ENCODE measurements at regions not wholly inside any gene's neighbourhood (a gene's known extent, or its start where the extent isn't known, plus 50 kb on each side); places are given as distances from the start of the nearest gene placed in this dataset.
A peak's percentile ranks its signal among the peaks of the same experiment; 100 is the strongest.

DNA sequence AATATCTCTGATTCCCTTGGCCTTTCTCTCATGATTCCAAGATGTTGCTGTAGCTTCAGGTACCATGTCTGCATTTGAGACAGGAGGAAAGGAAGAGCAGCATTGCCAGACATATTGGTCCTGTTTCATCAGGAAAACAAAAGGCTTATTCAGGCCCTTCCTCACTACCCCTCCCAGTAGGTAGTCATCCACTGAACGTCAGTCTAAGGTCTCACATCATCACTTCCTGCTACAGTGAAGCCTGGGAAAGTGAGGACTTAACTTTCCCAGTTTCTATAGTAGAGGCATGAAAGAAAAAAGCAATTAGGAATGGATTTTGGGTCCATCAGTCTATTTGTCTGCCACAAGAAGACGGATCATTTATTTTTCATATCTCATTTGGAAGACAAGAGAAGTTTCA lies 85.7 kb upstream of the SOX4 start:
- Histone ChIP-seq H3K36me3 (ENCODE audit: control insufficient read depth, insufficient read depth, low read length) (no peaks in the 10 kb centered on the region), H3K4me3 (ENCODE audit: low read length) (no peak overlapping the region), H3K27me3 (ENCODE audit: control insufficient read depth, insufficient read depth, low read length) (no peaks in the 10 kb centered on the region), H3K4me1 (ENCODE audit: control insufficient read depth, insufficient read depth, low read length) (no peaks in the 10 kb centered on the region), H3K9me3 (ENCODE audit: control insufficient read depth, insufficient read depth, low read length) (no peaks in the 10 kb centered on the region), H3K27ac (ENCODE audit: low read length) (no peak overlapping the region)
- no CpG with 5 or more reads among the region's 2 CpGs for WGBS (ENCODE audit: insufficient coverage, insufficient read length)
- no peak for DNase-seq (ENCODE audit: low read depth, low spot score)

DNA sequence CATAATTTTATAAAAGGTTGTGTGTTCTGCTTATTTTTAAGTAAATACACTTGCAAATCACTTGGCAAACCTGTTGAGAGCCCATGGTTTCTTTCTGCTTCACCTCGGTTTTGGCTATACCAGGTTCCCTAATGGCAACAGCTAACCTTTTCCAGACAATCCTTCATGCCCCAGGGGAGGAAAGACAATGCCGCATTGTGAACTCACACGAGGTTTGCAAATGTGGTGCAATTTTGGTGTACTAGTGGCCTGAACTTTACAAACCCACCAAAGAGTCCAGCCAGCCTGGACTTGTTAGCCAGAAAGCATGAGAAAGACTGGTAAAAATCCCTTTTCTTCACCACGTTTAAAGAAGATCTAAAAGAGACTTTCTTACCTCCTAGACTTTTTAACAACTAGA lies 84.8 kb upstream of the SOX4 start:
- no peaks in the 10 kb centered on the region for H3K9me3 ChIP-seq (ENCODE audit: control insufficient read depth, insufficient read depth, low read length)
- H3K27ac ChIP-seq (ENCODE audit: low read length), result no peak overlapping the region
- H3K4me1 ChIP-seq (ENCODE audit: control insufficient read depth, insufficient read depth, low read length), result no peaks in the 10 kb centered on the region
- WGBS (ENCODE audit: insufficient coverage, insufficient read length), result no CpG with 5 or more reads among the region's 4 CpGs
- H3K4me3 ChIP-seq (ENCODE audit: low read length), result no peak overlapping the region
- H3K27me3 ChIP-seq (ENCODE audit: control insufficient read depth, insufficient read depth, low read length), result no peaks in the 10 kb centered on the region
- H3K36me3 ChIP-seq (ENCODE audit: control insufficient read depth, insufficient read depth, low read length), result no peaks in the 10 kb centered on the region
- DNase-seq (ENCODE audit: low read depth, low spot score), result no peak

- Histone ChIP-seq H3K4me3 (ENCODE audit: low read length) (no peak overlapping the region), H3K9me3 (ENCODE audit: control insufficient read depth, insufficient read depth, low read length) (no peaks in the 10 kb centered on the region), H3K27me3 (ENCODE audit: control insufficient read depth, insufficient read depth, low read length) (no peaks in the 10 kb centered on the region), H3K4me1 (ENCODE audit: control insufficient read depth, insufficient read depth, low read length) (no peaks in the 10 kb centered on the region), H3K36me3 (ENCODE audit: control insufficient read depth, insufficient read depth, low read length) (no peaks in the 10 kb centered on the region), H3K27ac (ENCODE audit: low read length) (no peak overlapping the region)
- no peak for DNase-seq (ENCODE audit: low read depth, low spot score)
- no CpG with 5 or more reads among the region's 6 CpGs for WGBS (ENCODE audit: insufficient coverage, insufficient read length)
These were observed 81.5 kb upstream of the SOX4 start for GRCh38 chr6:21511891-21512550.

- no peaks in the 10 kb centered on the region for H3K27me3 ChIP-seq (ENCODE audit: control insufficient read depth, insufficient read depth, low read length)
- H3K36me3 ChIP-seq (ENCODE audit: control insufficient read depth, insufficient read depth, low read length), result no peaks in the 10 kb centered on the region
- H3K9me3 ChIP-seq (ENCODE audit: control insufficient read depth, insufficient read depth, low read length), result no peaks in the 10 kb centered on the region
- WGBS (ENCODE audit: insufficient coverage, insufficient read length), result no CpG with 5 or more reads among the region's 4 CpGs
- H3K4me1 ChIP-seq (ENCODE audit: control insufficient read depth, insufficient read depth, low read length), result no peaks in the 10 kb centered on the region
- H3K4me3 ChIP-seq (ENCODE audit: low read length), result no peak overlapping the region
- no peak for DNase-seq (ENCODE audit: low read depth, low spot score)
- H3K27ac ChIP-seq (ENCODE audit: low read length), result no peak overlapping the region
These were observed 79.3 kb upstream of the SOX4 start for GRCh38 chr6:21514288-21514687.

DNA sequence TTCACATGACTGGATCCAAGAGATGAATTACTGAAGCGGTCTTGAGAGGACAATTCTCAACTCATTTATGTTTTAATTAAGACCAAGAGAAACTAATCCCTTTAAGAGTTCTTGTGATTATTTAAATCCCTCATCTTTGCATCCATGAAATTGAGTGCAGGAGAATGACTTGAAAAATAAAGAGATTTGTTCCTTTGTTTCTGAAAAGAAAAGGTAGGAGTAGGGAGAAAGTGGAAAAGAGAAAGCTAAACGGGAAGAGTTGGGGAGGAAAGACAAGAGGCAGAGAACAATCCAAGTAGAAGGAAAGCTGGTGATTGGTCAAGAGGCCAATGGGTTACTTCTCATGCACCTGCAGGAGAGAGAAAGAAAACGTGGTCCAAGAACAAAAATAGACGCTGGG lies 75.2 kb upstream of the SOX4 start:
- no CpG with 5 or more reads among the region's 4 CpGs for WGBS (ENCODE audit: insufficient coverage, insufficient read length)
- no peak for DNase-seq (ENCODE audit: low read depth, low spot score)
- no peaks in the 10 kb centered on the region for H3K4me1 ChIP-seq (ENCODE audit: control insufficient read depth, insufficient read depth, low read length)
- no peak overlapping the region for H3K27ac ChIP-seq (ENCODE audit: low read length)
- H3K9me3 ChIP-seq (ENCODE audit: control insufficient read depth, insufficient read depth, low read length), result no peaks in the 10 kb centered on the region
- H3K4me3 ChIP-seq (ENCODE audit: low read length), result no peak overlapping the region
- H3K36me3 ChIP-seq (ENCODE audit: control insufficient read depth, insufficient read depth, low read length), result no peaks in the 10 kb centered on the region
- no peaks in the 10 kb centered on the region for H3K27me3 ChIP-seq (ENCODE audit: control insufficient read depth, insufficient read depth, low read length)

- Histone ChIP-seq H3K9me3 (ENCODE audit: control insufficient read depth, insufficient read depth, low read length) (no peaks in the 10 kb centered on the region), H3K36me3 (ENCODE audit: control insufficient read depth, insufficient read depth, low read length) (no peaks in the 10 kb centered on the region), H3K27ac (ENCODE audit: low read length) (no peak overlapping the region), H3K27me3 (ENCODE audit: control insufficient read depth, insufficient read depth, low read length) (no peaks in the 10 kb centered on the region), H3K4me3 (ENCODE audit: low read length) (no peak overlapping the region), H3K4me1 (ENCODE audit: control insufficient read depth, insufficient read depth, low read length) (no peaks in the 10 kb centered on the region)
- no CpG with 5 or more reads among the region's 1 CpG for WGBS (ENCODE audit: insufficient coverage, insufficient read length)
- no peak for DNase-seq (ENCODE audit: low read depth, low spot score)
These were observed 73.9 kb upstream of the SOX4 start for GRCh38 chr6:21519642-21520041.

GRCh38 chr6:21521276-21521675 lies 72.3 kb upstream of the SOX4 start:
- Histone ChIP-seq H3K9me3 (ENCODE audit: control insufficient read depth, insufficient read depth, low read length) (no peaks in the 10 kb centered on the region), H3K27me3 (ENCODE audit: control insufficient read depth, insufficient read depth, low read length) (no peaks in the 10 kb centered on the region), H3K27ac (ENCODE audit: low read length) (no peak overlapping the region), H3K4me1 (ENCODE audit: control insufficient read depth, insufficient read depth, low read length) (no peaks in the 10 kb centered on the region), H3K4me3 (ENCODE audit: low read length) (no peak overlapping the region), H3K36me3 (ENCODE audit: control insufficient read depth, insufficient read depth, low read length) (no peaks in the 10 kb centered on the region)
- DNase-seq (ENCODE audit: low read depth, low spot score), result no peak
- no CpG with 5 or more reads among the region's 4 CpGs for WGBS (ENCODE audit: insufficient coverage, insufficient read length)

GRCh38 chr6:21522143-21522747 lies 71.3 kb upstream of the SOX4 start:
- Histone ChIP-seq H3K27me3 (ENCODE audit: control insufficient read depth, insufficient read depth, low read length) (no peaks in the 10 kb centered on the region), H3K27ac (ENCODE audit: low read length) (no peak overlapping the region), H3K36me3 (ENCODE audit: control insufficient read depth, insufficient read depth, low read length) (no peaks in the 10 kb centered on the region), H3K4me3 (ENCODE audit: low read length) (no peak overlapping the region), H3K4me1 (ENCODE audit: control insufficient read depth, insufficient read depth, low read length) (no peaks in the 10 kb centered on the region), H3K9me3 (ENCODE audit: control insufficient read depth, insufficient read depth, low read length) (no peaks in the 10 kb centered on the region)
- DNase-seq (ENCODE audit: low read depth, low spot score), result no peak
- no CpG with 5 or more reads among the region's 14 CpGs for WGBS (ENCODE audit: insufficient coverage, insufficient read length)

DNA sequence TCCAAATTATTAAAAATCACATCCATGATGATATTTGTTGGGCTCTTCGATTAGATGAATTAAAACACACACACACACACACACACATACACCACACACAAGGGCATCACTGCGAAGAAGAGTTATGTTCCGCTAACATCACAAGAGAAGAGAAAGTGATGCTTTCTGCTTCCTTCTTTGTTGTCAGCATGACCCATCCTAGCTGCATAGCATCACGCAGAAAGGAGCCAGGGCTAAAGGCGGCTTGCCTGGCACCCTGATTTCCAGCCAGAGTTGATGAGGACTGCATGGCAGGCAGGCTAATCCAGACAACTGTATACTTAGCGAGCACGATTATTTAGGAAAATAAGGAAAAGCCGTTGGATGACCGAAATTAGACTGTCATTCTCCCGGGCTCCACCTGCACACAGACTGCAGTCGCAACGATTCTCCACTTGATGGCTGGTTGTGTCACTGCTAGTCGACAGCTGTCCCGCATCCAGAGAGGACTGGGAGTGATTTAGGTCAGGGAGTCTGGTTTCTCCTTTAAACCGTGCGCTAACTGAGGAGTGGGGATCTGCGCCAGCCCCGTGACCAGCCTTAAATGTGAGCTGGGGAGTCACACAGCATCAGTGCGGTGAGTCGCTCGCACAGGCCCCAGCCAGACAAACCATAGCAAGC lies 70.6 kb upstream of the SOX4 start:
- Histone ChIP-seq H3K4me3 (ENCODE audit: low read length) (no peak overlapping the region), H3K27me3 (ENCODE audit: control insufficient read depth, insufficient read depth, low read length) (no peaks in the 10 kb centered on the region), H3K4me1 (ENCODE audit: control insufficient read depth, insufficient read depth, low read length) (no peaks in the 10 kb centered on the region), H3K36me3 (ENCODE audit: control insufficient read depth, insufficient read depth, low read length) (no peaks in the 10 kb centered on the region), H3K9me3 (ENCODE audit: control insufficient read depth, insufficient read depth, low read length) (no peaks in the 10 kb centered on the region), H3K27ac (ENCODE audit: low read length) (no peak overlapping the region)
- peak; percentile 29 for DNase-seq (ENCODE audit: low read depth, low spot score)
- no CpG with 5 or more reads among the region's 21 CpGs for WGBS (ENCODE audit: insufficient coverage, insufficient read length)

DNA sequence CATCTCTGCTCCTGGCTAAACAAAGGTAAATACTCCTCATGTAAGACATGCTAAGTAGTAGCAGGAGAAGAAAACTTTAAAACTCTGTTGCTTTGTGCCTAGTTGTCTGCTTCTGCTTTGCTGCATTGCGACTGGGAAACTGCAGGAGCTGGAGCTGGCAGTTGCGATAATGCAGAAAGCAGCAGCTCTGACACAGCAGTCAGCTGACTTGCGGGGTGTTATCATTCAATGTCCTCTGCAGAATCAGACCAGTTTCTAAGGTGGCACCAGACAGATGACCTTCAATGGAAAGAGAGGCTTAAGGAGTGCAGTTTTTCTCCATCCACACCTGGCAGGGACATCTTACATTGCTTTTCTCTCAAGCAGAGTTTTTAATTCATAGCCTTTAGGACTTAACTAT lies 69.9 kb upstream of the SOX4 start:
- H3K27me3 ChIP-seq (ENCODE audit: control insufficient read depth, insufficient read depth, low read length), result no peaks in the 10 kb centered on the region
- no peak for DNase-seq (ENCODE audit: low read depth, low spot score)
- H3K9me3 ChIP-seq (ENCODE audit: control insufficient read depth, insufficient read depth, low read length), result no peaks in the 10 kb centered on the region
- no peak overlapping the region for H3K27ac ChIP-seq (ENCODE audit: low read length)
- H3K4me3 ChIP-seq (ENCODE audit: low read length), result no peak overlapping the region
- no peaks in the 10 kb centered on the region for H3K4me1 ChIP-seq (ENCODE audit: control insufficient read depth, insufficient read depth, low read length)
- WGBS (ENCODE audit: insufficient coverage, insufficient read length), result no CpG with 5 or more reads among the region's 3 CpGs
- H3K36me3 ChIP-seq (ENCODE audit: control insufficient read depth, insufficient read depth, low read length), result no peaks in the 10 kb centered on the region

DNA sequence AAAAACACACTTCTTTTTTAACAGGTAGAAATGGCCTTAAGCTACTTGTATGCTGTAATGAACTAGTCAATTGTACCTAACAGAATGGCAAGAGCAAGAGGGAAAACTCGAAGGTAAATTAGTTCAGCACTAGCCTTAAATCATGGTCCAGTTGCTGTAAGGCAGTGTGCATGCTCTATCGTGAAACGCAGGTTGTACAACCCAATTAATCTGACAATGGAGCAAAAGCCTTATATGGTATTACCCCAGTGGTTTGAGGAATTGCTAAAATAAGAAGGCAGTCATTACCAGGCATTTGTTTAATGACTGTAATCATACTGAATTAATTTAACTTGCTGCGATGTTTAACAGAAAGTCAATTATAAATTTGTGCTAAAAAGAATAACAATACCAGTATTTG lies 69.3 kb upstream of the SOX4 start:
- Histone ChIP-seq H3K27ac (ENCODE audit: low read length) (no peak overlapping the region), H3K36me3 (ENCODE audit: control insufficient read depth, insufficient read depth, low read length) (no peaks in the 10 kb centered on the region), H3K9me3 (ENCODE audit: control insufficient read depth, insufficient read depth, low read length) (no peaks in the 10 kb centered on the region), H3K27me3 (ENCODE audit: control insufficient read depth, insufficient read depth, low read length) (no peaks in the 10 kb centered on the region), H3K4me1 (ENCODE audit: control insufficient read depth, insufficient read depth, low read length) (no peaks in the 10 kb centered on the region), H3K4me3 (ENCODE audit: low read length) (no peak overlapping the region)
- no peak for DNase-seq (ENCODE audit: low read depth, low spot score)
- WGBS (ENCODE audit: insufficient coverage, insufficient read length), result no CpG with 5 or more reads among the region's 4 CpGs

All from iPS DF 6.9 (cell line).